ENCODE measurements at regions not wholly inside any gene's neighbourhood (a gene's known extent, or its start where the extent isn't known, plus 50 kb on each side); places are given as distances from the start of the nearest gene placed in this dataset.
A peak's percentile ranks its signal among the peaks of the same experiment; 100 is the strongest.

DNA sequence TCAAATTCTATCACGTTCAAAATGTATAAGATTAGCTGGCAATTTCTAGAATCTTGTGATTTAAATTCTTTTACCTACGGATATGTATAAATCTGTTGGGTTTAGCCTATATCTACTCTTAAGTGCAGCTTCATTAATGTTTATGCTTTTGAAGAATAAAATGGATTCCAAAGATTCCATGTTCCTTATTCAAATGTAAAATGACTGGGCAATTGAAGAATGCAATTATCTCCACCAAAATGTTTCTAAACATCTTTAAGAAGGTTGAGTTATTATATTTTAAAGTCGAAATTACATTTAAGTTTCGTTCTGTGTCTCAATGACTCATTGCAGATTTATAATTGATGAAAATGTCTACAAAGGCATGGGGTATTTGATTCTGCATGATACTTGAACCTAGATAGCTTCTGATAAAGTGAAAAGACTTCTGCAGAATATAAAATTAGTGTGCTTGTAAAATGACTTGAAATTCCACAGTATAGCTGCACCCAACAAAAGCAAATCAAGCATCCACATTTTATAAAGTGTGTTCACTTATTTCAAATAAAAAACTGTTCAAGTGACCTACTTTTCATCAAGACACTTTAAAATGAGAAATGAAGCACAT is 697.0 kb upstream of the PCDH15 start:
- no peak for DNase-seq

DNA sequence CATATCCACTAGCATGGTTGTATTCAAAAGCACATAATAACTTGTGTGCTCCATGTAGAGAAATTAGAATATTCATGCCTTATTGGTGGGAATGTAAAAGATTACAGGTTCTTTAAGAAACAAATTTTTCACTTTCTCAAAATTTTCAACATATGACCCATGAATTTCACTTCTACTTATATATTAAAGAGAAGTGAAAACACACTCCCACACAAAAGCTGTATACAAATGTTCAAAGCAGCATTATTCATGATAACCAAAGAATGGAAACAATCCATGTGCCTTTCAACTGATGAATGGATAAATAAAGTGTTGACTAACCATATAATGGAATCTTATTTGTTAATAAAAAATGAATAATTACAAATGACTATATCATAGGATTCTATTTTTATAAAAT is 694.5 kb upstream of the PCDH15 start:
- no peak for DNase-seq

DNA sequence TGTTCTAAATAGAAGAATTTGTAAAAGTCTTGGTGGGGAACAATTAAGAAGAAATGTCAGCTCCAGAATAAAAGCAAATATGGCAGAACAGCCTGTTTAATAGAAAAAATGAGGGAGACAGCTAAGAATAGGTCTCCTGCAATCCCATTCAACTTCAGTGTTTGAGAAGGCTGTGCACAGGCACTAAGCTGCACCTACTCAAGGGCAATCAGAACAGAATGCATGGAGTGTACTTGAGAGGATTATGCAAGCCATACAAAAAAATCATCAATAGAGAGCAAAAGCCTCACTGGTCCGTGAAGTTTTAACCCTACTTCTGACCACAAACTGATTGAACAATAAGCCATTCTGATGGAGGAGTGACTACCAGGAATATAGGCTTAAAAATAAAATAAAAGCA is 690.7 kb upstream of the PCDH15 start:
- DNase-seq = no peak

DNA sequence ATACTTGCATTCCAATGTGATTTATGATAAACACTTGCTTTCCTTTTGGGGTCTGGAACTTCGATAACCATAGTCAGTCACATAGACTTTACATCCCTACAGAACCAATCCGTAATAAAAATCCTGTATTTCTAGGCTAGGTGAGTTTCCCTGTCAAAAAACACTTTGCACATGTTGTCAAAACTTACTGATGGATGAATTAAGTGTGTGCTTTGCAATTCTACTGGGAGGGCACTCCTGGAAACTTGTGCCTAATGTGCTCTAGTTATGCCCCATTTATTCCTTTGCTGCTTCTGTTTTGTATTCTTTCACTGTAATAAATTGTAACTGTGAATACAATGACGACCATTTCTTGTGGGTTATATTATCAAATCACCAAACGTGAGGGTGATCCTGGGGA is 684.8 kb upstream of the PCDH15 start:
- DNase-seq = no peak

DNA sequence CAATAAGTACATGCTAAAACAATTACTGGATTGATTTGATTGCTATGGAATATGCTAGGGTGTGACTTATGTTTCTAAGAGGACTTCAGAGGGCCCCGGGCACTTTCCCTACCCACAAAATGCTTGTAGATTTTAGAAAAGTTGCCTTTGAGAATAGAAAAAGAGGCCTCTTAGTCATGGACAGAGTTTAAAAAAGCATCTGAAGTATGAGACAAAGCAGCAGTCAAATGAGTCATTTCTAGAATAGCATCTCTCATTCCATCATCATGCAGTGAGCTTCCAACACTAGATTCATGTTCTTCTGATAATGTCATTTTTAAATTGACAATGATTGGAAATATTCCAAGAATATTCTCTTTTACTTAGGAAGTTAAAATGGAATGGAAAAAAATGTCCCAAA is 675.1 kb upstream of the PCDH15 start:
- no peak for DNase-seq

DNA sequence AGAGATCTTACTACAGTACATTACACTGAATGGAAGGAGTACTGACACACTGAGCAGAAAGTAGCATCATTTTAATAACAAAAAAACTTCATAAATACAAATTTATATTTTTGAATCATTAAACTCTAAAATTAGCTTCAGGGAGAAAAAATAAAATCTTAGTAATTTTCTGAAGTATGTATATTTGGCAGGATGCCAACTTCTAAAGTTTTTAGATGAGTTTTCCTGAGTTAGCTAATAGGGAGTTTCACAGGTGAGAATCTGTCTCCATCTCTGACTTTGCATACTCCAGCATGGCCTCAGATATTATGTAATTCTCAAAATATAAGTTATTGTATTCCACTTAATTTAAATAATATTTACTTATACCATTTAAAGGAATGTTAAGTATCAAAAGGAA is 673.2 kb upstream of the PCDH15 start:
- no peak for DNase-seq

DNA sequence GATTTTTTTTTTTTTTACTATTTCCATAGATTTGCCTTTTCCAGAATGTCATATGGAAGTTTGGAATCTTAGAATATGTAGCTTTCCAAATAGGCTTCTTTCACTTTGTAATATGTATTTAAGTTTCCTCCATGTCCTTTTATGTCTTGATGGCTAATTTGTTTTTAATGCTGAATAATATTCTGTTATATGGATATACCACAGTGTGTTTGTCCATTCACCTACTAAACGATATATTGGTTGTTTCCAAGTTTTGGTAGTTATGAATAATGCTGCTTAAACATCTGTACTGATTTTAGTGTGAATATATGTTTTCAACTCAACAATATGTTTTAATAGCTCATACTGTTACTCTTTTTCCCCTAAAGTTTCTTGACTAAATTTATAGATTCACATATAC is 669.8 kb upstream of the PCDH15 start:
- no peak for DNase-seq

DNA sequence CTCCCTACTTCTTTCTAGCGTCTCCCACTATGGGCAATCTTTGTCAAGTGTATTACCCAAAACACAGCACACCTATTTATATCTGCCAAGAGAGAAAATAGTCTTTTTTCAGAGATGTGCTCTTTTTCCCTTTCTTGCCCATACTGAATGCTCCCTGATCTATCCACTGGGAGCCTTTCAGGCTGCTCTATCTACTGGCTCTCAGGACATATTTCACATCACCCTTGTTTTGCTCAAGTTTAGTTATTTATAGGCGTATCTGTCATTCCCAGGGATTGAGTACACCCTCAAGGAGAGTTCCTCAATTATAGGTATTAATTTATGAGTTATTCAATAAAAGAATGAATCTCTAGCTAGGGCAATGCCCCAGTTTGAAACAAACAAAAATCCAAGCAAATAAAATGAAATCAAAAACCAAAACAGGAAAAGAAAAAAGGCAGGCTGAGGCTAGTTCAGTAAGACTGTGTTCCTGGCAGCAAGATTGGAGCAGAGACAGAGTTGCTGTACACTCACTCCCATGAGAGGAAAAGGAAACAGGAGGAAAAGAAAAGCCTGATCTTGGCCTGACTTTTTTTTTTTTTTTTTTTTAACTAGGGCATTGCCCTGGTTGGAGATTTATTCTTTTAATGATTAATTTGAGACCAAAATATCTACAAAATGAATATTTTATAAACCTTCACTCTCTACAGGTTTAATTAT is 665.9 kb upstream of the PCDH15 start:
- peak; percentile 2 for DNase-seq

DNA sequence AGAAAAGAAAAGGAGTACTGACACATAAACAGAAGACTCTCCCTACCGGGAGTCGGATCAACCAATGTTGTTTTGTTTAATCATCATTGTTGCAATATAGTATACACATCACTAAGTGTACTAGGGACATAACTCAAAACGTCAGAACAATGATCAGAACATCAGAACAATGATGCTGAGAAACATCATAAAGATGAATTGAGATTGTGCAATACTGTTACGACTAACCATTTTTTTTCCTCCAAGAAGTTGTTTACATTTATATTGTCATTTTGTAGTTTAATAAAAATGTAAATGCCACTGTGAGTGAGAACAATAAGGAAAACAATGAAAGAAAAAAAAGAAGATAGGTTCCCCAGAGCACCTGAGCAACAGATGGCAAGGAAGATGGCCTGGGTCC is 663.1 kb upstream of the PCDH15 start:
- DNase-seq = no peak

DNA sequence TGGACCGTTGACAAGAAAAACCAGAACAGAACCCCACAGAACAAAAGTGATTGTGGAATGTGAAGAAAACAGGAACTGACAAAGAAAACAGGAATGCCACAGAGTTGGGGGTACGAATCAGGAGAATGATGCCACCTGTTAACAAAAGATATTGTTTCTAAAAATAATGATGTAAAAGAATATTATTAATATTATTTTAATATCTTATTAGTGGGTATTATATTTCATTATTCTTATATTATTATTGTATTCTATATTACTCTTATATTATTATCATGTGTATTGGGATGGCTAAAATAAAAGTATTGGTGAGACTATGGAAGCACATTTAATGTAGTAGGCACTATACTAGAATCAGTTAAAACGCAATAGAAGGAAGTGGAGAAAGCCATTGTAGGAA is 659.0 kb upstream of the PCDH15 start:
- DNase-seq = no peak

DNA sequence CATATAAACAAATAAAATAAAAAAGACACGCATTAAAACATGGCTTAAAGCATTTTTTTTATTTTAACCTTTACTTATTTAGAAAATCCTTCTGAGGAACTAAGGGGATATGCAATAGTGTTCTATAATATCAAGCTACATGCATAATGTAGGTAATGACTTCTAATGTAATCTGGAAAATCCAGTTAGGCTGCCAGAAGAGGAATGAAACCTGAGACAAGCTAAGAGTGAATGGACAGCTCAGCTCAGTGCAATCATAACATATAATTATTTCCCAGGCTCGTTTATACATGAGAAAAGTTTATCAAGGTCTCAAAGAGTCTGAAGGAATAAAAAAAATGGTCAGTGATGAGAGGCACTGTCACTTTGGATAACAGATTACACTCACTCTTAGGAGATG is 649.0 kb upstream of the PCDH15 start:
- no peak for DNase-seq

DNA sequence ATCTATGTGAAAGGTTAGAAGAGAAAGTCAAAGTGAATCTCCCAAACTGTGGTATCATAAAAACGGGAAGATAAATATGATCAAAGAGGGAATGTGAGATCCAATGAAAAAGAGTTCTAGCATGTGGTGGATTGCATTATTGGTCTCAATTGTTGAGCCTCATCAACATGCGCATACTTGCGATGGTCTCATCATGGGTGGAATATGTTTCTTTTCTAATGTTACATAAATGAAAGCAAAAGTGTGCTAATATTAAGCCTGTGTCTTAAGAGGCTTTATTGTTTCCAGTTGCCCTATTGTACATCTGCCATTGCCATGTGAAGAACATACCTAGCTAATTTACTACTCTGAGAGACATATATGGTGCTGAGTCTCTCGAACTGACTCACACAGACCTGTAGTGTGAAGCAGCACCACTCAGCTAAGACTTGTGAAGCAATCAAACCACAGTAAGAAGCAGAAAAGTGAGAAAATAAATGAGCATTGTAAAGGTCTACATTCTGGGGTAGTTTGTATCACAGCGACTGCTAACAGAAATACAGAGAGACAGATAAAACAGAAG is 645.5 kb upstream of the PCDH15 start:
- no peak for DNase-seq

DNA sequence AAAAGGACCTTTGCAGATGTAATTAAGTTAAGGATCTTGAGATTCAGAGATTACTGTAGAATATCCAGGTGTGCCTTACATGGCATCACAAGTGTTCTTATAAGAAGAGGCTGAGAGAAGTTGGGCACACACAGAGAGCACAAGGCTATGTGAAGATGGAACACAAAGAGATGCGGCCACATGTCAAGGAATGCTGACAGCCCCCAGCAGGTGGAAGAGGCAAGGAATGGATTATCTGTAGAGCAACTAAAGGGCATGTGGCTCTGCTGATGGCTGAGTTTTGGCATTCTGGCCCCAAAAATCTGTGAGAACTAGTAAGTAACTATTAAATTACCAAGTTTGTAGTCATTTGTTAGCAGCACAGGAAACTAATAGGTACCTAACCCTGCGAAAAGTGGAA is 640.7 kb upstream of the PCDH15 start:
- DNase-seq = no peak

DNA sequence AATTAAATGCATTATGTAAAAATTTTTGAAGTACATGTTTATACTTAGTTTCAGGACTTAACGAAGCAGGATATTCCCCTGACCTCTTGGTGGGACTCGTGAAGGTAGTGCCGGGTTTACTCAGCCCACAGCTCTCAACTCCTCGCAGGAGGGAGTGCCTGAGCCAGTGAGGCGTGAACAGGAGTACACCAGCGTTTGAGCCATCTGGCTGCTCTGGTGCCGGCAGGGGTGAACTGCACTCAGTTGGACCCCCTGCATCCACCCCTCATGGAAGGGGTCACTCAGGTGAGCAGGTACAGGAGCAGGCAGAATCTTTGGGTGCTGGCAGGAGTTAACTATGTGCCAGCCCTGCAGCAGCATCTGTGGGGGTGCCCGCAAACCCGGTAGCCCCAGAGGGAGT is 625.1 kb upstream of the PCDH15 start:
- no peak for DNase-seq

DNA sequence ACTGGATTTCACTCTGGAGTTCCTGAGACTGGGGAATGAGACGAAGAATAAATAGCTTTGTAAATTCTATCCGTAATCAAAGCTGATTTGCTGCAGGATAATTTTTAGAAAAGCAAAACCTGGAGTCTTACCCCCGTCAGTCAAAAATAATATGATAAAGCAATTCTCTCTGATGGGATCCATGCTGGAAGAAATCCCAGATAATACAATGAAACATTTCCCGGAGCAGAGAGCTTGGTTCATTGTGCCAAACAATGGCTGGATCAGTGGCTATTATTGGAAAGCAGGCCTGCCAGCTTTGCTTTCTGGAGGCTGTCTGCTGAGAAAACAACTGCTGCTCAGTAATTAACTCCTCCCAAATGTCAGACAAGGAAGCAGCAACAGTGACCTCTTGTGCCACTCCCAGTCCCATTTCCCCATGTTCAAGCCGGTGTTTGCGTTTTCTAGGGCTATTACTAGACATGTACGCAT is 609.4 kb upstream of the PCDH15 start:
- peak; percentile 19 for DNase-seq

DNA sequence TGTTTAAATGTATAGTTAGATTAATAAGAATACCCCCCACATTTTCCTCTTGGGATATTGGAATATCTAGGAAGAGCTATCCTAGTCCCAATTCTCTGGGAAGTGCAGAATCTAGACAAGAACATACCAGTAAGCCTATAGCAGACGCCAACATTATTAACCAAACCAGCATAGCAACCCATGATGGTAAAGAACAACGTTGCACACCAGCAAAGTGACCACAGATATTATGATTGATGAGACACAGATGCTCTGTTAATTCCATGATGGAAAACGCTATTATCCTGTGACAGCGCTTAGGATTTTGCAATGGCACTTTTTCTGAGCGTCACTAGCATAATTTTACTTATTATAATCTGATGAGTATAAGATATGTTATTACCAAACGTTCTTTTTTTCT is 603.1 kb upstream of the PCDH15 start:
- no peak for DNase-seq

DNA sequence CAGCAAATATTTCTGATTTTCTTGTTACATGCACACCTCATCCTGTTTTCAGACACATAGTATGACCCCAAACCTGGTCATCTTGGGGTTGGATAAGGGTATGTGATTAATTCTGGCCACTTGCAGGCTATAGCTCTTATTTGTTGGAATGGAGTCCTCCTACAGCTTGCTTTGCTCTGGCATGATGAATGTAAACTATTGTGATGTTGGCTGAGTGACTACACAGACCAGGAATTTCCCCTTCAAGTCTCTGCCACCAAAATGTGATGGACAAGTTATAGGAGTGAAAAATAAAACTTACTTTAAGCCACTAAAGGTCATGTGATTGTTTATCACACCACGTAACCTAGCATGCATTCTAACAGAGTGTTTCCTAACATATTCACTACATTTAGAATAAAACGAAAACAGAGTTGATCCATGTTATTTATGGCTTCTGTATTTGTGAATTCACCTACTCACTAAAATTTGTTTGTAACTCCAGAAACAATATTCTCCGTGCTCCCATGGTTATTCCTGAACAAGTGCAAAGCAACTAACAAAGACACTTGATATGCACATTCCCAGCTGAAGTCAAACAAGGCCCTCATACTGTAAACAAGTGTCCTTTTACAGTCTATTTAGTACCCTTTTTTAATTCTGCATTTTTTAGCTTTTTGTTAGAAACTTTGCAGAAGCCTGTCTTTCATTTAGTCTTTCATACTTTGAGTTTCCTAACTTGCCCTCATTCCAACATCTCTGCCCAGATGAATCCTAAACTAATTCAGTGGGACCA is 599.2 kb upstream of the PCDH15 start:
- DNase-seq = no peak

DNA sequence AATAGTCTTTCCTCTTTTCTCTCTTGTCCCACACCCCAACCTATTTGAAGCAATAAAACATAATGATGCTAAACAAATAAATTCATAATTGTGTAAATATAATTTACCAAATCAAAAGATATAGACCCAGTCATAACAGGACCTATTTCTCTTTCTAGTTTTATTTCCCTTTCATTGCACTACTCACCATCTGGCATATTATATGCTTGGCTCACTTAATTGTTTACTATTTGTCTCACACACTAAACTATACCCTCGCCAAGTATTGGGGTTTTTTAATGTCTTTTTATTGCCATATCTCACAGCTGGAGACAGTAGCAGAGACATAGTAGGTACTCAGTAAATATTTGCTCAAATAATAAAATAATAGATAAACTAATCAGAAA is 597.5 kb upstream of the PCDH15 start:
- no peak for DNase-seq

DNA sequence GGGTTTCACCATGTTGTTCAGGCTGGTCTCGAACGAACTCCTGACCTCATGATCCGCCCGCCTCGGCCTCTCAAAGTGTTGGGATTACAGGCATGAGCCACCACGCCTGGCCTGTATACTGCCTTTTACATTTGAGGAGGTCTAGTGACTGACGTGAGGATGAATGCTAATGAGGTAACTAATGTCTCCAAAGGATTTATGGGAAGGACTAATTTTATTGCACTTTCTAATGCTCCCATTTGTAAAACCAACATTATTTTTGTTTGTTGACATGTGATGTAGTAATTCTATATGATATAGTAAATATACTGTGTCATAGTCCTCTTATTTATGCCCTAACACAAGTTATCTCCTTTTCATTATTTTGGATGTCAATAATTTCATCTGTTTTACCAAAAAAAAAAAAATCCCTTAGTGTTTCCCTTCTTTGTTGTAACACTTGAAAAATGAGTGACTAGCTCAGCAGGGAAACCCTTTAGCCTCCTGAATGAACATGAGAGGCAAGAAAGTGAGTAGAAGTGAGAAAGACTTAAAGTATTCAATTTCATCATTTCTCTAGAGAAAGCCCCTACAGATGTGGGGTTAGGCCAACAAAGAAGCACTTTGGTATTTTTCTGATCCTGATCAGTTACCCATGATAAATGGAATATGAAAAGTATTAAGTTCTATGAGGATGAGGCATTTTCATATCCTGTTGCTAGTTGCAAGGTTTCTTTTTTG is 596.9 kb upstream of the PCDH15 start:
- DNase-seq = no peak

DNA sequence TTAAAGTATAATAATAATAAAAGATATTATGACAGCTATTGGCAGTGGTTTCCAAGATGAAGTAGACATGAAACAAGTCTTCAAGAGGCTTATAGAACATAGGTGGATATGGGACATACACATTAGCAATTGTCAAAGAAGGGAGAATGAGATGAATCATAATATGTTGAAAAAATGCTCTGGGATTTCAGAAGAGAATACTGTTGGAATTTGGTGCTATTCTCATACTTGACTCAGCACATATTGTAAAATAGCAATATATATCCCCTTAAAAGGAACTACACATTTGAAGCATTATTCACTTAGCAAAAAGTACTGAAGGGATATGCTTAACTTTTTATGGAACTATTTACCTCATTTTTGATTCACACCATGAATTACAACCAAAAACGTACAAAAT is 577.2 kb upstream of the PCDH15 start:
- no peak for DNase-seq

DNA sequence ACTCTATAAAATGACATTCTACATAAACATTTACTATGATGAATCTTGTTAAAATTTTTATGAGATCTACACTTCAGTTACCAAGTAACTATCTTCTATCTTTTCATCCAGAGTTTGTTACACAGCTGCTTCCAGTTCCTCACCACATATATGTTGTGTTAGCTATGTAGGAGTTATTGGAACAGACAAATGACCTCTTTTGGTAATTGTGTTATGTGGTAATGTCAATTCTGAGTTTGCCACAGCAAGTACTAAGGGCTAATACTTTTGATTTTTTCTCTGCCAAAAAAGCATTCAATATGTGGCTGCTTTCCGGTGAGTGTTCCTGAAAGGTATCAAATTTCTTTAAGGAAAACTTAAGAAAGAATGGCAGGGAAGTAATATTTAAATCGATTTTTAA is 573.9 kb upstream of the PCDH15 start:
- no peak for DNase-seq

DNA sequence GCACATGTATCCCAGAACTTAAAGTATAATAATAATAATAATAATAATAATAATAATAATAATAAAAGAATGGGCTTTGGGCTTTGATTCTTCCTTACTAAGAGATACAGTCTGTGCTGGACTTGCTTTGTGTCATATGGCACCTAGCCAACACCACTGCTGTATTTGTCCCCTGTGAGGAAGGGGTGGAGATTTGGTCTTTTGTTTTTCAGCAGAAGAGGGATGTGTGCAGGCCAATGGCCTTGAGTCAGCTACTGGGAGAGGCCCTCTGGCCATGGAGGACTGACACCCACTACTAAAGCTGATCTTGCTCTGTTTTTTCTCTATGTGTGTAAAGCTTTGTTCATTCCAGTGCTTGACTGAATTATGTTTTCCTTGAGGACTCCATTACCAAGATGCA is 573.0 kb upstream of the PCDH15 start:
- peak; percentile 3 for DNase-seq
